GM19395 (cell line): ENCODE measurements at regions not wholly inside any gene's neighbourhood (a gene's known extent, or its start where the extent isn't known, plus 50 kb on each side); places are given as distances from the start of the nearest gene placed in this dataset.

Experiments used
- ATAC-seq: cut with Tn5 transposase; IDR thresholded peaks from one replicate; pipeline ENCODE4 v1.9.1; 2021; ENCODE audit warnings: mild to moderate bottlenecking, moderate library complexity; ENCODE audit not compliant: unreplicated experiment

DNA sequence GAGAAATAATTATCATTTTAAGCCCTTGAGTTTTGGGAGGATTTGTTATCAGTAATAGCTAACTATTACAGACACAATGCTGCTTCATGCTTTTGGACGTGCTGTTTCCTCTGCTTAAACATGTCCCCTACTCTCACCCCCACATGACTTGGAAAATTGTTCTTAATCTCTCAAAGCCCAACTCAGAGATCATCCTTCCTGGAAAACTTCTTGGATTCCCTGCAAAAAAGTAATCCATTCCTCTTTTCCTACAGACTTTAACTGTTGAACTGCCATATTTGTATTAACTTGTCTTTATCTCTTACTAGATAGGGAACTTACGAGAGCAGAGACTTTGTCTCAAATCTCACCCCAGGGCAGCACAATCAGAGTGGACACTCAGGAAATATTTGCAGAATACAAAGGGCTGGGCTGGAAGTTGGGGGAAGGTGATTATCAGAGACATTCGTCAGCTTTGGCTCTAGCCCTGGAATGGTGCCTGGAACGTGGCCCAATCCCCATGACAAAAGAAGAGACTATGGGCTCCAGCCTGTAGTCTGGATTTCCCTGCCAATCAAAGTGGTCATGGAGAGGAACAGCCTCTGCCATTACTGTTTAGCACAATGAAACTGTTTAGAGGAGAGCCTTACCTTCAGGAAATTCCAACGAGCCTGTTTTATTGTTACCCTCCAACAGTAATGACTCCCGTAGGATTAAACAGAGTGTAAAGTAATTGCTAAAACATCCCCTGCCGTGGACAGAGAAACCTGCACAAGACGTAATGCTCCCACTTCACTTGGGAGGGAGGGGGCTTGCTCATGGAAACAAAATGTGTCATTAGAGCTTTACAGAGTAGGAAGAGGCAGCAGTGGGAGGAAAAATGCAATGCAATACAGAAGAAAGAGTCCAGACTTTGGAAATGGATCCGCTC lies 140.4 kb upstream of the AUTS2 start:
- ATAC-seq: no peak

GRCh38 chr7:69464035-69464434 lies 134.2 kb upstream of the AUTS2 start:
- no peak for ATAC-seq

GRCh38 chr7:69465262-69465661 lies 133.0 kb upstream of the AUTS2 start:
- ATAC-seq: no peak

- no peak for ATAC-seq
Observed at GRCh38 chr7:69467826-69468225, 130.4 kb upstream of the AUTS2 start.

- ATAC-seq: no peak
Observed at GRCh38 chr7:69476416-69476815, 121.9 kb upstream of the AUTS2 start.

GRCh38 chr7:69482676-69483075 lies 115.6 kb upstream of the AUTS2 start:
- ATAC-seq: no peak

- no peak for ATAC-seq
Observed at GRCh38 chr7:69489533-69489932, 108.7 kb upstream of the AUTS2 start.

- ATAC-seq: no peak
Observed at GRCh38 chr7:69498671-69499070, 99.6 kb upstream of the AUTS2 start.

DNA sequence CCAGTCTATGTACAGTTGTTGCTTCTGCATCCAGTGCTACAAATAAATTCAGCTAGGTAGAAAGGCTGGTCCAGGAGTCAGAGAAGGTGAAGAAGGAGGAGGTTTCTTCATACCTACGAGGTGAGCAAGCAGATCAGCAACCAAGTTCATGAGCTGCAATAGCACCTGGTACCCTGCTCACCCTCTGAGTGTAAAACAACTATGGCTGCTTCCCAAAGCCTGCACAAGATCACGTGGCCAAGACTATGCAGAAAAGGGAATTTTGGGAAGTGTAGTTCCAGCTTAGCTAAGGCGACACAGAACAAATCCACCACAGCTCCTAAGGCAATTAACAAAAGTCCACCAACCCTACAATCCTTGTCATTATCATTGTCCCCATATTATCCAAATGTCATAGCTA lies 95.9 kb upstream of the AUTS2 start:
- ATAC-seq: no peak

DNA sequence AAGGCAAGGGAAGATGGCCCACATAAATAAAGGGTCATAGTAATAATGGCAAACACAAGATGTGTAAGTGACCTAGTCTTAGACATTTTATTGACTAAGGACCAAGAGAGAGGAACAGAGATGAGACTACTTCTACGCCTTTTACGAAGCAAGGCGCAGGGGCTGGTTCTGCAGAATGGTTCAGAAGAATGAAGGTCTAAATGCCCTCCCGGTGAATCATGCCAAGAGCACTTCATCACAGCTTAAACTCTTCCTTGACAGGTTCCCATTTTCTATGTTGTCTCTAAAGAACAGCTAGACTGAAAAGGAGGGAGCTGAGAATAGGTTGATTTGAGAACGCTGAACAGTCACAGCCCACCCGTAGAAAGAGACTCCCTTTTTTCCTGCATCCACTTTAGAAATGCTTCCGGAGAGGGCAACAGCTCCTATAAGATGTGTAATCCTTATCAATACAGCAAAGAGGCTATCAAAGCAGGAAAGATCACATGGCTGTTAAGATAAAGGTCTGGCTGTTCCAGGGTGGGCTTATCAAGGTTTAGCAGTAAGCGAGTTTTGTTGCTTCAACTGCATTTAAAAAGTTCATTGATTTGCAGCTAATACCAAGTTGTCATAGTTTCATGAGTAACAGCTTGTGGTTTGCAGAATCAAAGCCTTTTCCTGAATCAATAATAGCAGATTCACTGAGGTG lies 93.4 kb upstream of the AUTS2 start:
- no peak for ATAC-seq

DNA sequence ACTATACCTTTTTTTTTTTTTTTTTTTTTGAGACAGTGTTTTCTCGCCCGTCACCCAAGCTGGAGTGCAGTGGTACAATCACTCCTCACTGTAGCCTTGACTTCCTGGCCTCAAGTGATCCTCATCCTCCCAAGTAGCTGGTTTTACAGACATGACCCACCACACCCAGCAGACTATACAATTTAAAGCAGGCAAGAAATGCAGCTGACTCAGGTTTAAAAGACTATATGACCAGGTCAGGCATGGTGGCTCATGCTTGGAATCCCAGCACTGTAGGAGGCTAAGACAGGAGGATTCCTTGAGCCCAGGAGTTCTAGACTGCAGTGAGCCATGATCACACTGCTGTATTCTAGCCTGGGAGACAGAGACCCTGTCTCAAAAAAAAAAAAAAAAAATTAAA lies 89.5 kb upstream of the AUTS2 start:
- ATAC-seq: no peak

DNA sequence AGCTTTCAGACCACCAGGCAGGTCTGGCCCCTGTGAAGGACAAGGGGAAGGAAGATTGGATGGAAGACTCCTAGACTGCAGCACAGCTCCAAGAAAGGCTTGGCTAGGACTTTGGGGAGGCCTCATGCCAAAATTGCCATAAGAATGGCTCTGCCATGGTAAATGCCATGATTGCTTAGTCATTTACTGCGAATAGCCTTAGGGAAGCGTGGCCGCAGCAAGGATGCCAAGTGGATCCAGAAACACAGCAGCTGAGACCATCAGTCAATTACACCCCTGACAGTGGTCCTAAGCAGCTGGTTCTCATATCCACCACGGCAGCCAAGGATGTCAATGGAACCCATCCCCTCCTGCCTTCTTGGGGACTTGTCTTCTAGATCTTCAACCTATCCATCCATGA lies 88.2 kb upstream of the AUTS2 start:
- ATAC-seq: no peak

DNA sequence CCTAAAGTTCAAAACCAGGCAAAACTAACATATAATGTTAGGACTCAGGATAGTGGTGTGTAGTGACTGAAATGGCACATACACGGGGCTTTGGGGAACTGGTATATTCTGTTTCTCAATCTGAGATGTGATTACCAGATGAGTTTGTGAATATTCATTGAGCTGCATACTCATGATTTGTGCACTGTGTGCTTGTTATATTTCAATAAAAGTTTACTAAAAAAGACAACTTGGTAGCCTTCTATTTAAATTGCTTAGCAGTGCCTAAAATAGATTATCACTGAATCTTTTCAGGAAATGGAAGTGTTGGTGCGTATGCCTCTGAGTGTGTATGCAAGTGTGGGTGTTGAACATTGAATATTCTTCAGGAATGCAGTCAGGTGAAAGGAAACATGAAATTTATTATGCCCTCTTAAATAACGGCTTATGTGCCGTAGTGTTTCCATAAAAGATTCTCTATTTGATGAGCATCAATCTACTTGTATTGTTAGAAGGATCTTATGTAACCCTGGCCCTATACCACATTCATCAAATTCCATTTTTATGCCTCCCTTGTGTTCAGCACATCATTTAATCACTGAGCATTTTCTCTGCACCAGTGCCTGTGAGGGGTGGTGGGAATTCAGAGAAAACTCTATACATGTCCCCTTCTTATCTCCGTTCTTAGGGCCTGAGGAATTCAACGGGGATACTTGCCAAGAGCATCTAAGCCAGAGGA lies 82.6 kb upstream of the AUTS2 start:
- ATAC-seq: no peak

DNA sequence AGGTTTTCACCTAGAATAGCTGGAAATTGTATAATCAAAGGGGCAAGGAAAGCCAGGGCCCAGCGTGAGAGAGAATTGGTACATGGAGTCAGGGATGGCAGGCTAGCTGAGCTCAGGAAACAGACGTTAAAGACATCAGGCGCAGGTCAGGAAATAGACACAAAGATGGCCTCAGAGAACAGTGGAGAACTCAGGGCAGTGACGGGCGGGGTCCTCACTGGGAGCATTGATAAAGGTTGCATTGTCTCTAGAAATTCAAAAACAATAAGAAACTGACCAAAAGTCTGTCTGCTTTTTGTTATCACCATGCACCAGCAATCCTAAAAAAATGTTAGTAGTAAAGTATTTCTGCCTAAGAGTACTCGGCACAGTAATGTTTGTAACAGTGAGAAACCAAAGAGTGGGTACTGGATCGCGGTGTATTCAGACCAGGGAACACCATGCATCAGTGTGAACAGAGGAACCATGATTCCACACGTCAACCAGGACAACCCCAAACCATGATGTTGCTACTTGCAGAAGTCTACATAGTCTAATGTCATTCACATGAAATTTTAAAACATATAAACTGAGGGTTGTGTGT lies 81.9 kb upstream of the AUTS2 start:
- ATAC-seq: no peak

DNA sequence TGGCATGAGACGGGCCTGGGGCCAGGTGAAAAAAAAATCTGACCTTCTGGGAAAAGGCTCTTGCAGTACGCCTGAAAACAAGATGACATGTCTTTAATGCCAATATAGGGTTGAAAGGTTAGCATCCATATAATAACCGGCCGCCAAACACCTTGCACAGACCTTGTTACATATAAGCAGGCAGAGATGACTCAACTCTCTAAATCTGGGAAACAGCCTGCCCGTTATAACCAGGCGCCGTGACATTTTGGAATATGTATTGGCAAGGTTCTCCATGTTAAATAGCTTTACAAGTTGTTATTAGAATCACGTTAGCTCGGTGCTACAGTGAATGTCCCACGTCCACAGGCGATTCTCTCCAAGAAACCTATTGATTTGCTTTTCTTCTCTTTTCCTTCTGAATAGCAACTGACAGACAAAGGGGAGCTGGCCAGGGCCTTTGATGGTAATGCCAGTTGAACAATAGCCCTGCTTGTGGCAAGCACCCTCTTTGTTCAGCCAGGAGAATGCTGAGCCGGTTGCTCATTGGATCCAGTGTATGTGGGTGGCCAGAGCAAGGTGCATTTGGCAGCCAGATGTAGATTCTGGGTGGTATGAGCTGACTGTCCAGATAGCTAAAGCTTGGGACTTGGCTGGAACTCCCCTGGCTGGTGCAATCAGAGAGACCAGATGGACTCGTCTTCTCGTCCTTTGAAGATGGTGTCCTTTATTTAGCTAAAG lies 80.1 kb upstream of the AUTS2 start:
- no peak for ATAC-seq

GRCh38 chr7:69518705-69519077 lies 79.6 kb upstream of the AUTS2 start:
- ATAC-seq: no peak

GRCh38 chr7:69526570-69526969 lies 71.7 kb upstream of the AUTS2 start:
- ATAC-seq: no peak

GRCh38 chr7:69527706-69528105 lies 70.6 kb upstream of the AUTS2 start:
- ATAC-seq: no peak

GRCh38 chr7:69531050-69531449 lies 67.2 kb upstream of the AUTS2 start:
- no peak for ATAC-seq

- no peak for ATAC-seq
Observed at GRCh38 chr7:69534461-69535041, 63.7 kb upstream of the AUTS2 start.
